H1 (cell line): ENCODE measurements at regions not wholly inside any gene's neighbourhood (a gene's known extent, or its start where the extent isn't known, plus 50 kb on each side); places are given as distances from the start of the nearest gene placed in this dataset.

ENCODE experiments used
- CTCF ChIA-PET: fragments of 300-600 bp; sonication (Branson Sonifier 250); formaldehyde crosslinking; loops from one replicate; lab custom pipeline; 2021; ENCODE audit not compliant: partially characterized antibody; lab: Charles Lee
- POLR2A ChIA-PET: fragments of 300-600 bp; sonication (Branson Sonifier 250); formaldehyde crosslinking; loops from one replicate; lab custom pipeline; 2021; ENCODE audit warnings: inconsistent platforms; ENCODE audit not compliant: partially characterized antibody; lab: Charles Lee
- DNase-seq, 2 experiments: peaks; one replicate each; pipeline versions ENCODE4 v3.0.0 to v3.0.0-alpha.2; 2010 to 2022; ENCODE audit warnings: low spot score in 2 of 2, low read depth in 1 of 2, mixed read lengths in 1 of 2
- FAIRE-seq: peaks from 2 replicates; lab custom pipeline; 2011; peaks lifted over from hg19 to GRCh38; lab: Jason Lieb, UNC
- H2AFZ ChIP-seq: 2 replicates; pipeline ENCODE4 v1.8.1; 2012; ENCODE audit warnings: low read length, inconsistent platforms
- H2AK5ac ChIP-seq: 2 replicates; pipeline ENCODE4 v1.6.1; 2013; ENCODE audit warnings: low read depth, low read length
- H2BK120ac ChIP-seq: replicated peaks from 2 replicates; pipeline ENCODE3; 2013; ENCODE audit warnings: low read depth, low read length, inconsistent platforms
- H2BK12ac ChIP-seq: 2 replicates; pipeline ENCODE4 v1.6.1; 2013; ENCODE audit warnings: low read depth, low read length
- H2BK15ac ChIP-seq: 2 replicates; pipeline ENCODE4 v1.6.1; 2013; ENCODE audit warnings: low read length
- H2BK20ac ChIP-seq: 2 replicates; pipeline ENCODE4 v1.6.1; 2013; ENCODE audit warnings: low read length
- H2BK5ac ChIP-seq: 2 replicates; pipeline ENCODE4 v1.6.1; 2013; ENCODE audit warnings: low read depth, low read length
- H3K14ac ChIP-seq: 2 replicates; pipeline ENCODE4 v1.6.1; 2013; ENCODE audit warnings: inconsistent platforms; ENCODE audit not compliant: insufficient read length
- H3K18ac ChIP-seq: 2 replicates; pipeline ENCODE4 v1.6.1; 2013; ENCODE audit warnings: low read length; ENCODE audit errors: extremely low read depth
- H3K23ac ChIP-seq: 2 replicates; pipeline ENCODE4 v1.6.1; 2013; ENCODE audit warnings: inconsistent platforms; ENCODE audit not compliant: insufficient read length
- H3K23me2 ChIP-seq: 2 replicates; pipeline ENCODE4 v1.6.1; 2013; ENCODE audit warnings: low read depth, low read length
- H3K27ac ChIP-seq: 2 replicates; pipeline ENCODE4 v1.6.1; 2011; ENCODE audit warnings: low read depth, low read length, inconsistent platforms
- H3K27me3 ChIP-seq, 4 experiments: replicated peaks in 1 of 4; 1 replicate in 1 of 4; 2 replicates in 3 of 4; pipeline versions ENCODE4 v1.6.1 to v1.8.1; 2011 to 2013; ENCODE audit warnings: low read length in 3 of 4, mild to moderate bottlenecking in 3 of 4, inconsistent platforms in 2 of 4, mixed read lengths in 2 of 4, moderate library complexity in 1 of 4; ENCODE audit not compliant: control insufficient read depth in 3 of 4, insufficient read depth in 3 of 4; ENCODE audit errors: extremely low read depth in 1 of 4
- H3K36me3 ChIP-seq, 4 experiments: 2 replicates each; pipeline versions ENCODE4 v1.6.1 to v1.8.1; 2011 to 2013; ENCODE audit warnings: mild to moderate bottlenecking in 4 of 4, low read length in 3 of 4, moderate library complexity in 2 of 4, control low read depth in 1 of 4, inconsistent platforms in 1 of 4; ENCODE audit not compliant: insufficient read depth in 4 of 4, control insufficient read depth in 2 of 4
- H3K4ac ChIP-seq: replicated peaks from 2 replicates; pipeline ENCODE3; 2013; ENCODE audit warnings: low read length, low read depth, mixed read lengths, inconsistent platforms; ENCODE audit not compliant: insufficient read length
- H3K4me1 ChIP-seq, 4 experiments: replicated peaks in 1 of 4; 1 replicate in 1 of 4; 2 replicates in 3 of 4; pipeline versions ENCODE4 v1.6.1 to v1.8.1; 2011 to 2013; ENCODE audit warnings: low read length in 3 of 4, inconsistent platforms in 2 of 4, mixed read lengths in 1 of 4; ENCODE audit not compliant: insufficient read depth in 4 of 4, control insufficient read depth in 3 of 4
- H3K4me2 ChIP-seq, 2 experiments: 2 replicates each; pipeline versions ENCODE4 v1.6.1 to v1.8.1; 2011 to 2013; ENCODE audit warnings: low read depth in 2 of 2, low read length in 2 of 2, control low read depth in 1 of 2, inconsistent platforms in 1 of 2, mild to moderate bottlenecking in 1 of 2; ENCODE audit not compliant: insufficient read depth in 1 of 2
- H3K4me3 ChIP-seq, 4 experiments: fragments of 200-600, 300-600 bp in 1 of 4; sonication (generic), shearing (Covaris generic), sonication (Bioruptor Twin) in 1 of 4; 2 replicates each; pipeline versions ENCODE4 v1.5.1 to v1.8.1; 2011 to 2016; ENCODE audit warnings: low read length in 4 of 4, low read depth in 3 of 4, control low read depth in 2 of 4, inconsistent platforms in 2 of 4, mild to moderate bottlenecking in 2 of 4, mixed read lengths in 1 of 4, moderate library complexity in 1 of 4; ENCODE audit not compliant: insufficient read depth in 2 of 4; ENCODE audit errors: extremely low read depth in 1 of 4
- H3K56ac ChIP-seq: replicated peaks from 2 replicates; pipeline ENCODE3; 2013; ENCODE audit warnings: low read depth, mild to moderate bottlenecking, mixed read lengths, low read length, inconsistent platforms; ENCODE audit not compliant: insufficient read length
- H3K79me1 ChIP-seq: 2 replicates; pipeline ENCODE4 v1.6.1; 2013; ENCODE audit warnings: low read depth, low read length, control low read depth
- H3K79me2 ChIP-seq, 2 experiments: 2 replicates each; pipeline versions ENCODE4 v1.6.1 to v1.8.1; 2012 to 2013; ENCODE audit warnings: low read length in 2 of 2, mild to moderate bottlenecking in 2 of 2, inconsistent platforms in 1 of 2; ENCODE audit not compliant: insufficient read depth in 2 of 2, control insufficient read depth in 1 of 2
- H3K9ac ChIP-seq, 4 experiments: replicated peaks in 1 of 4; 1 replicate in 1 of 4; 2 replicates in 3 of 4; pipeline versions ENCODE4 v1.6.1 to v1.8.1; 2011 to 2013; ENCODE audit warnings: low read depth in 3 of 4, low read length in 3 of 4, control low read depth in 2 of 4, mild to moderate bottlenecking in 2 of 4, moderate library complexity in 2 of 4, inconsistent platforms in 1 of 4; ENCODE audit errors: extremely low read depth in 1 of 4
- H3K9me3 ChIP-seq, 2 experiments: 2 replicates each; pipeline versions ENCODE4 v1.6.1 to v1.8.1; 2012 to 2013; ENCODE audit warnings: mild to moderate bottlenecking in 2 of 2, moderate library complexity in 2 of 2, control low read depth in 1 of 2, inconsistent platforms in 1 of 2, low read depth in 1 of 2, low read length in 1 of 2, mixed read lengths in 1 of 2; ENCODE audit not compliant: insufficient read depth in 2 of 2
- H4K20me1 ChIP-seq, 2 experiments: replicated peaks in 1 of 2; 2 replicates each; pipeline versions ENCODE3 to v1.8.1; 2011 to 2013; ENCODE audit warnings: inconsistent platforms in 2 of 2, low read length in 2 of 2, mild to moderate bottlenecking in 1 of 2; ENCODE audit not compliant: insufficient read depth in 2 of 2, control insufficient read depth in 1 of 2
- H4K5ac ChIP-seq: 2 replicates; pipeline ENCODE4 v1.6.1; 2013; ENCODE audit warnings: low read length, low read depth, mixed read lengths, inconsistent platforms; ENCODE audit not compliant: insufficient read length
- H4K8ac ChIP-seq: 2 replicates; pipeline ENCODE4 v1.8.0; 2013; ENCODE audit warnings: mild to moderate bottlenecking, moderate library complexity, low read length, inconsistent platforms; ENCODE audit not compliant: insufficient read depth; ENCODE audit errors: extremely low read depth
- H4K91ac ChIP-seq: replicated peaks from 2 replicates; pipeline ENCODE3; 2013; ENCODE audit warnings: low read length, mixed read lengths, inconsistent platforms; ENCODE audit not compliant: insufficient read length
- BACH1 ChIP-seq: IDR thresholded peaks from 2 replicates; pipeline ENCODE4 v1.6.1; 2012; ENCODE audit warnings: low read length, improper control_type of control experiment
- BCL11A ChIP-seq, 2 experiments: IDR thresholded peaks; one replicate each; pipeline ENCODE4 v1.6.1; 2011; ENCODE audit warnings: low read depth in 2 of 2, low read length in 2 of 2, mild to moderate bottlenecking in 2 of 2
- FOSL1 ChIP-seq: IDR thresholded peaks from 2 replicates; pipeline ENCODE4 v1.6.1; 2011; ENCODE audit warnings: mild to moderate bottlenecking, low read depth, low read length, moderate library complexity; ENCODE audit not compliant: insufficient read depth
- GABPA ChIP-seq: IDR thresholded peaks from 2 replicates; pipeline ENCODE4 v1.6.1; 2011; ENCODE audit warnings: mild to moderate bottlenecking, low read length, moderate library complexity, borderline replicate concordance; ENCODE audit not compliant: insufficient read depth
- GTF2F1 ChIP-seq: IDR thresholded peaks from 2 replicates; pipeline ENCODE4 v1.6.1; 2012; ENCODE audit warnings: low read depth, low read length, improper control_type of control experiment, borderline replicate concordance
- HDAC6 ChIP-seq: IDR thresholded peaks from one replicate; pipeline ENCODE4 v1.7.1; 2012; ENCODE audit warnings: low read depth, mild to moderate bottlenecking, inconsistent platforms, low read length, moderate library complexity
- JUN ChIP-seq: IDR thresholded peaks from 2 replicates; pipeline ENCODE4 v1.6.1; 2011; ENCODE audit warnings: low read depth, mild to moderate bottlenecking, improper control_type of control experiment, low read length
- NRF1 ChIP-seq: IDR thresholded peaks from 2 replicates; pipeline ENCODE4 v1.6.1; 2011; ENCODE audit warnings: mild to moderate bottlenecking, low read depth, low read length, improper control_type of control experiment
- RXRA ChIP-seq: IDR thresholded peaks from 2 replicates; pipeline ENCODE4 v1.6.1; 2011; ENCODE audit warnings: low read depth, mild to moderate bottlenecking, low read length, moderate library complexity; ENCODE audit not compliant: insufficient read depth
- SIN3A ChIP-seq, 2 experiments: IDR thresholded peaks in 1 of 2; conservative IDR thresholded peaks in 1 of 2; 2 replicates each; pipeline ENCODE4 v1.6.1; 2011 to 2012; ENCODE audit warnings: low read length in 2 of 2, improper control_type of control experiment in 1 of 2, low read depth in 1 of 2, mild to moderate bottlenecking in 1 of 2
- SP4 ChIP-seq: IDR thresholded peaks from 2 replicates; pipeline ENCODE4 v1.6.1; 2012; ENCODE audit warnings: low read length, inconsistent platforms
- SUZ12 ChIP-seq: fragments of 200-600 bp; sonication (generic); IDR thresholded peaks from 2 replicates; pipeline ENCODE4 v1.6.1; 2012; ENCODE audit warnings: mild to moderate bottlenecking, inconsistent platforms, low read length, moderate library complexity, mixed read lengths
- TAF1 ChIP-seq: IDR thresholded peaks from 2 replicates; pipeline ENCODE4 v1.6.1; 2011; ENCODE audit warnings: mild to moderate bottlenecking, low read depth, low read length
- WGBS, 2 experiments: shearing (Covaris generic) in 1 of 2; methylation state at CpG; one replicate each; pipeline versions ENCODE4 v1.1.6 to v1.1.7; 2013 to 2015; ENCODE audit warnings: low lambda C conversion rate in 2 of 2, mixed read lengths in 2 of 2, inconsistent platforms in 1 of 2, low coverage in 1 of 2, missing lambda C conversion rate in 1 of 2; ENCODE audit not compliant: insufficient replicate concordance in 2 of 2, insufficient coverage in 1 of 2, insufficient read length in 1 of 2; ENCODE audit errors: extremely low coverage in 1 of 2, missing lambda C conversion rate in 1 of 2; 5-methylcytosine and 5-hydroxymethylcytosine counted together
- TF ChIP-seq, protein P1 (sequence below): IDR thresholded peaks from 2 replicates; pipeline ENCODE4 v1.6.1; 2011; ENCODE audit warnings: low read depth, mild to moderate bottlenecking, low read length; ENCODE audit not compliant: insufficient read depth
- TF ChIP-seq, protein P2 (sequence below): IDR thresholded peaks from 2 replicates; pipeline ENCODE4 v1.6.1; 2012; ENCODE audit warnings: inconsistent platforms

GRCh38 chr6:142676027-142676443 is 268.9 kb downstream of the HIVEP2 start:
- FAIRE-seq (no peak), DNase-seq (no peak)
- no peaks in the 10 kb centered on the region for H3K36me3 ChIP-seq
- no peaks in the 10 kb centered on the region for H3K79me1 ChIP-seq
- H2BK12ac ChIP-seq, result no peak overlapping the region
- H2BK15ac ChIP-seq, result no peak overlapping the region
- no peak overlapping the region for H2BK20ac ChIP-seq
- no peak overlapping the region for H4K91ac ChIP-seq
- no peaks in the 10 kb centered on the region for H4K20me1 ChIP-seq
- H3K56ac ChIP-seq, result no peak overlapping the region
- no peaks in the 10 kb centered on the region; a peak in 1 of 7 replicates for H3K4me1 ChIP-seq
- ChIA-PET POLR2A (no interaction called here), CTCF (interaction anchor here (1.9 to 3.4 kb wide), 2 partner anchors 16 to 22 kb away, joined by 6 to 16 read pairs; no protein-coding TSS in a partner anchor)
- H3K79me2 ChIP-seq, result no peaks in the 10 kb centered on the region
- H3K23me2 ChIP-seq, result no peaks in the 10 kb centered on the region
- no peak overlapping the region for H3K4me3 ChIP-seq
- H4K8ac ChIP-seq, result no peak overlapping the region
- WGBS, 2 experiments, result 94% methylated on average over 5 of the region's 5 CpGs; no CpG with 5 or more reads in 1 of the 2 experiments
- no peak overlapping the region for H3K4ac ChIP-seq
- no peak overlapping the region for H2BK120ac ChIP-seq
- no peak overlapping the region for H3K23ac ChIP-seq
- no peak overlapping the region for H3K4me2 ChIP-seq
- H3K27me3 ChIP-seq, result no peaks in the 10 kb centered on the region
- no peak overlapping the region for H2AFZ ChIP-seq
- no peak overlapping the region for H2AK5ac ChIP-seq
- H3K27ac ChIP-seq, result no peak overlapping the region
- no peak overlapping the region for H4K5ac ChIP-seq
- no peak overlapping the region for H3K14ac ChIP-seq
- H3K9me3 ChIP-seq, result no peaks in the 10 kb centered on the region
- no peak overlapping the region for H3K9ac ChIP-seq
- no peak overlapping the region for H3K18ac ChIP-seq
- H2BK5ac ChIP-seq, result no peak overlapping the region
- TF ChIP-seq BCL11A (IDR thresholded peaks at IDR 0.05; ENCODE audit: low read depth in 2 of 2, low read length in 2 of 2) (no peak), FOSL1 (no peak), GTF2F1 (no peak), GABPA (no peak), TAF1 (no peak), HDAC6 (no peak), RXRA (no peak), SIN3A (conservative IDR thresholded peaks at IDR 0.05 in 1 of 2, IDR thresholded peaks at IDR 0.05 in 1 of 2; ENCODE audit: low read depth in 1 of 2, low read length in 2 of 2) (no peak), NRF1 (no peak), BACH1 (no peak), JUN (no peak), SP4 (no peak), SUZ12 (no peak)
- TF ChIP-seq, protein P1, sequence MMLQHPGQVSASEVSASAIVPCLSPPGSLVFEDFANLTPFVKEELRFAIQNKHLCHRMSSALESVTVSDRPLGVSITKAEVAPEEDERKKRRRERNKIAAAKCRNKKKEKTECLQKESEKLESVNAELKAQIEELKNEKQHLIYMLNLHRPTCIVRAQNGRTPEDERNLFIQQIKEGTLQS, result no peak
- TF ChIP-seq, protein P2, sequence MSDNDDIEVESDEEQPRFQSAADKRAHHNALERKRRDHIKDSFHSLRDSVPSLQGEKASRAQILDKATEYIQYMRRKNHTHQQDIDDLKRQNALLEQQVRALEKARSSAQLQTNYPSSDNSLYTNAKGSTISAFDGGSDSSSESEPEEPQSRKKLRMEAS, result no peak
